Dermis blood vessel endothelial cell (primary cell): ENCODE measurements at regions not wholly inside any gene's neighbourhood (a gene's known extent, or its start where the extent isn't known, plus 50 kb on each side); places are given as distances from the start of the nearest gene placed in this dataset.

Experiments used
- DNase-seq: peaks from one replicate; pipeline ENCODE4 v3.0.0; 2010

DNA sequence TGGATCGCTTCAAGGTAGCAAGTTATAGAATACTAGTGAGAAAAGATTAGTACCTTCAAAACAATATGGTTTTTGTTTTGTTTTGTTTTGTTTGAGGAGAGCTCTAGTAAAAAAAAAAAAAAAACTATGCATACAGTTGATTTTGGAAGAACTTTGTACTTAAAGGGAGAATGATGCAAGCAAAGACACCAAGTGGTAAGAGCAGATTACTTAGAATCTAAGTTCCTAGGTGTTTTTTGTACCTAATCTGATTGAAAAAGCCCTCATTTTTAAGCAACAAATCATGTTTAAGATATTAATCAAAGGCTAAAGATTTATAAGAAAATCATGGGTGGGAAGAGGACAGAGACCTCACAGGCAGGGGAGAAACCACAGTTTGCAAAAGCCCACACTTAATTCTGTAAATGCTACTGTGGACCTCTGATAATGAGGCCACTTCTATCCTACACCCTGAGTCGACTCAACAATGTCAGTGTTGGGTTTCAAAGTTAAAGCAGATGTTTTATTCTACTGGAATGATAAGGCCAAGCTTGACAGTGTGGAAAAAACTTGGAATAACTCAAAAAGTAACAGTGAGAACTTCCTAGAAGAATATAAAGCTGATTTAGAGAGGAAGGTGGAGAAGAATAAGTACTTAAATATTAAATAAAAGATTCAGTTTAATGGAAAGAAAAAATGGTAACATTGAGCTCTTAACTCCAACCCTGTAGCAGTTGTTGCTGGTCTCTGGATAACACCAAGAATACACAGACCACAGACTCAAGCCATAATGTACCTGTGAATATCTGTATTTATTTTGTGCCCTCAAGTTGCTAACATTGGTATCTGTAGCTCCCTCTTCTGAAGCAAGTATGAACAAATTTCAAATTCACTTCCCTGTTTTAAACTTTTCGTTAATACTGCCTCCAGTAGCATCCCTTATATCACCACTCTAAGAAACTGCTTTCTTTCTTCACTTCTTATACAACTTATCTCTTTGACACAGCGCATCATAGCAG, 1047.8 kb downstream of the EPHA7 start:
- DNase-seq: no peak

DNA sequence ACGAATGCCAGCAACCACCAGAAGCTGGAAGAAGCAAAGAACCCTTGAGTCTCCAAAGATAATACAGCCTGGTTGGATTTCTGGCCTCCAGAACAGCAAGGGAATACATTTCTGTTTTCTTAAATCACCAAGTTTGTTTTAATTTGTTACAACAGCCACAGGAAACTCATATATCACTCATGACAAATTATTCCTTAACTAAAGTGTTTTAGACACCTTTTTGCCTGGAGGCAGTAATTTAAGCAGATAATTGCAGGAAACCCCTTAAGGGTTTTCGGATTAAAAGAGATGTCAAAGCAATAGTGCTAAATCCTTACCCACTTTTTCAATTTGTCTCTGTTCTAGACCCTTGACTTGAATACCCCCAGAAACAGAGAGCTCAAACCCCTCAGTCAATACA, 1050.0 kb downstream of the EPHA7 start:
- no peak for DNase-seq

DNA sequence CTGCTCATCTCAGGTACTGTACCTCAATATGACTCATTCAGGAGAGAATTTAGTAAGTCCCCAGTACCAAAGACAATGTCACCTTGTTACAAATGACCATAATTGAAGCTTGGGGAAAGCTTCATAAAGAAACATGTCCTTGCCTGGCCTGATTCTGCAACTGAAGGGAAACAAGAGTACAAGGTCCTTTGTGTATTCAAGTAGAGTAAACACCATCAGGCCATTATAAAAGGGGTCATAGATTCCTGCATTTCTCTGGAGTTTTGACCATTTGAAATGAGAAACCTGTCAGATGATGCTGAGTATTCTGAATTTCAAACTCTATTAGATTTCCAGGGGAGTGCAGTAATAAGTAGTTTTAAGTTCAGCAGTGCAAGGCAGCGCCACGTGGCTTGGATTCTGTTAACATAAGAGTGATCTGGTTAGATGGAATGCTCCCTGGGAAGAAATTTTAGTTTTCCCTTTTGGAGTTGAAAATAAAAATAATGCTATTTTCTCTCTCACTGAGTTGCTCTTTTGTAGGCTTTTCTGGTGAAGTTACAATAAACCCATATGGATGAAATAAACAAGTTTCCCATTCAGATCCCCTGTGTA, 1054.3 kb downstream of the EPHA7 start:
- DNase-seq: no peak

DNA sequence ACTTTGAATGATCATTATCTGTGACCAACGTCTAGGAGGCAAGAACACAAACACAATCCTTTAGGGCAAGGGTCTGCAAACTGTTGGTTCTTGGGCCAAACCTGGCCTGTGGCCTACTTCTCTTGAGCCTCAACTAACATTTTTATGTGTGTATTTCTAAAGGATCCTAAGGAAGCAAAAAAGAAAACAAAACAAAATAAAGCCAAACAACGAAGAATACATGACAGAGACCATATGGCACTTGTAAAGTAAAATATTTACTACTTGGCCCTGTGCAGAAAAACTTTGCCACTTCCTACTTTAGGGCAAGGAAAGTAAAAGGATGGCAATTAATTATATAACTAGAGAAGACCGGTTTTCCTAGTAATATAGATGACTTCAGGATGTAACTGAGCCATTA, 1056.2 kb downstream of the EPHA7 start:
- DNase-seq: no peak

GRCh38 chr6:92362404-92362803, 1057.0 kb downstream of the EPHA7 start:
- DNase-seq: no peak

GRCh38 chr6:92361990-92362389, 1057.4 kb downstream of the EPHA7 start:
- DNase-seq: no peak

- no peak for DNase-seq
Measured at GRCh38 chr6:92354270-92354829, 1065.0 kb downstream of the EPHA7 start.

DNA sequence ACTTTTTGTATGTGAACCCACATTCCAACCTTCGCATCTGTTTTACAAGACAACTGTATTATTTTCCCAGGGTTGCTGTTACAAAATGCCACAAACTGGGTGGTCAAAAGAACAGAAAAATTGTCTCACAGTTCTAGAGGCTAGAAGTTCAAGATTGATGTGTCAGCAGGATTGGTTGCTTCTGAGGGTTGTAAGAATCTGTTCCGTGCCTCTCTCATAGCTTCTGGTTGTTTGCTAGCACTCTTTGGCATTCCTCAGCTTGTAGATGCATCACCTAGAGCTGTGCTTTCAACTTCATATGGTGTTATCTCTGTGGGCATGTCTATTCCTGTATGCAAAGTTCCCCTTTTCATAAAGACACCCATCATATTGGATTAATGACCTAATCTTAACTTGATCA, 1067.2 kb downstream of the EPHA7 start:
- no peak for DNase-seq

DNA sequence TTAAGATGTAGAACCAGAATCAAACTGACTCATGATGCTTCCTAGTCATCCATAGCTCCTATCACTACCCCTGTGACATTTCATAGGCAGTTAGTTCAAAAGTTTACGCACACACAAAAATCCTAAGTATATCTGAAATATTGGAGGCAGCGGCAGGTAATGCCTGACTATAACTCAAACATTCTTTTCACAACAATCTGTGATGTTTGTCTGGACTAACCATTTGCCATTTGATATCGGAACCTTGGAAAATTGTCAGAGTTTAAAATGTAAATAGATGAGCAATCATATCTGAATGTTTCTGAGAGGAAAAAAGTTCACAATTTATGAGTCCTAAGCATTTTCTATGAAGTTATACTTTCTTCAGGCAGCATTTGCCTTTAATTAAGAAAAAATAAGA, 1078.2 kb downstream of the EPHA7 start:
- no peak for DNase-seq

- DNase-seq: peak; percentile 55
Measured at GRCh38 chr6:92339936-92340640, 1079.3 kb downstream of the EPHA7 start.

DNA sequence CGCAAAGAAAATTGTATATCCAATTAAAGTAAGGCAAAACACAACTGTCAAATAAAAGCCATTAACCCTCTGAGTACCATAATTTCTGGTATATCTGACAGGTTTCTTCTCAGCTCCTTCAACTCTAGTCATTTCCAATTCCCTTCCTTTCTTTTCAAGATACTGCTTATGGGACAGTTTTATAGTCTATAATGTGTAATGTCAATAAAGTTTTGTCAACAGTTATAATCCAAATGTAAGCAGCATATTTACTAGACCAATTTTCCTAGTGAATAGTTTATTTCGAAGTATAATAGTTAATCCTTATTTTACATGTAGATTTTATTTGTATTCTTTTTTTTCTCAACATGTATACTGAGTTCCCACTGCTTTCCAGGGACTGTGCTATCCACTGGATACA, 1081.8 kb downstream of the EPHA7 start:
- DNase-seq: no peak

DNA sequence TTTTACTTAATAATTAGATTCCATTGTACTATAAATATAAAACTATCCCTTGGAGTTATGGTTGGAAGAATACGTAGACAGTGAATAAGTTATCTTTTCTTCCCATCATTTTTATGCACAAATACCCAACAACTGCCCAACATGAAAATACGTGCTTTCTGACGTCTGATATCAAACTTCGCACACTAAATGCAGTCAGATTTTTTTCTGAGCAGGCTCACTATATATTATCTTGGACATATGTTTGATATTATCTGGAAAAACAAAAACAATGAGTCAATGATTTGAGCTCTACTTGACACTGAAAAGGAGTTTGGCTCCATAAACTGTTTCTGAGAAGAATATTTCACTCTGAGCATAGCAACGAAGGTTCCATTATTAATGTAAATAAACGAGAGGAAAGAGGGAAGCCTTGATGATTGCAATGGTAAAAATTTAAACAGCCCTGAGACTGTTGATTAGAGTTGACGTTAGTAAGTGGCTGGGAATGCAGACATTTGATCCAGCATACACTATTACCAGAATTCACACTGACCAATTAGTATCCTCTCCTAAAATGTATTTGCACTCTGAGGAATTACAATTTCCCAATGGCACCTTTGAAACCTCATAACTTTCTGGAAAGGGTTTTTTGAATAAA, 1090.0 kb downstream of the EPHA7 start:
- no peak for DNase-seq

DNA sequence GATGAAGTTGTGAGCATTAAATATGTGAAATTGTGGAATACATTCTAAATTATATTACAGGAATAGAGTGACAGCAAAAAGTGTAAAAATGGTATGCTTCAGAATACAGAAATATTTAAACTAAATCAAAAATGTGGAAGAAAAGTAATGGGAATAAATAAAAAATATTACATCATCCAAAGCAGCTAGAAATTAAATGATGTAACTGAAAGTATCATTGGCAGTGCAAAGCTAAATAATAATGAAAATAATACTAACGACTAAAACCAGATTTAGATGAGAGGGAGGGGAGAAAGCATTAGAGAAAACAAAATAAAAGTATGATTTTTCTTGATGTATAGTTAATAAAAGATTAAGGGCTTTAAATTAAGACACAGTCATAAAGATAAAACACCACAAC, 1104.0 kb downstream of the EPHA7 start:
- DNase-seq: no peak

DNA sequence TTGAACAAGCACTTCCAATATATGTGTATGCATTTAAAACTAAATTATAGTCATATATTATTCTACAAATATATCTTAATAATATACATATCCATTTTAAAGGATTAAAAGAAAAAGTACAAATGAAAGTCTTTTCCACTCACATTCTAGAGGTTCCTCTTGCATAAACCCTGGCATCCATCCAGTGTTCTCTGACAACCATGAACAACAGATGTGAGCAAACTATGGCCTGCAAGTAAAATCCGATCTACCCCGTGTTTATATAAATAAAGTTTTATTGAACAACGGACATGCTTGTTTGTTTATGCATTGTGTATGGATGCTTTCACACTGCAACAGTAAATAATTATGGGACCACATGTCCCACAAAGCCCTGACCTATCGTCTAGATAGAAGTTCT, 1122.3 kb downstream of the EPHA7 start:
- DNase-seq: no peak

DNA sequence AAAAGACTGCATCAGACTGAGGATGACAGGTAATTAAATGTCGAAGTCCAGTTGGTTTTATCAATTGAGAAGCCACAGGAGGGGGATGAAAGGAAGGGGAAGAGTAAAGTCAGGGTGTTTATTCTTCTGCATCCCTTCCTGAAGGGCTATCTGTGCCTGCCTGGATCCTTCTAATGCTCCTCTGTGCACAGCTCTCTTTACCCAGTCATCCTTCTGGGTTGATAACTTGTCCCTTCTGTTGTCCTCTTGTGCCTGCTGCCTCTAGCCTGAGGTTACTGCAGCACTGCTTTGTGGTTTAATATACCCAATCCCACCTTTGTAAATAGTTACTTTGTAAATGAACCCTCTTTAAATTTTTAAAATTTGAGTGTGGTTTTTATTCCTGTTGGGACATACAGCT, 1127.3 kb downstream of the EPHA7 start:
- no peak for DNase-seq

GRCh38 chr6:92289831-92290230, 1129.5 kb downstream of the EPHA7 start:
- no peak for DNase-seq

GRCh38 chr6:92281571-92282076, 1137.7 kb downstream of the EPHA7 start:
- peak; percentile 16 for DNase-seq

DNA sequence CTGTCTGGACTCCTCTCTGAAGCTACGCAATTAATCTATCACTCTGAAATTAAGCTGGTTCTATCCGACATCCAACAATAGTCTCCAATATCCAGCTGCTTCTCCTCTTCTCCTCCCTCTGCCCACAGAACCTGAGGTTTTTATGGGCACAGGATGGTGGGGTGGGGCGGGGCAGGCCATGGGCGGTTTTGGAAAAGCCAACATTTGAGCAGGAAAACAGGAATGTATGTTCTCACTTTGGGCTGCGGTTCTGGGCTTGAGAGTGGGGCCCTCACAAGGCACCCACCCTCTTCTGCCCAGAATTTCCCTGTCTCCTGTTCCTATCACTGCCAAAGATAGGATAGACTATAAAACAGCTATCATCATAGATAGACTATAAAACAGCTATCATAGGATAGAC, 1144.2 kb downstream of the EPHA7 start:
- DNase-seq: no peak

- DNase-seq: no peak
Measured at GRCh38 chr6:92274588-92274987, 1144.8 kb downstream of the EPHA7 start.

- no peak for DNase-seq
Measured at GRCh38 chr6:92273694-92274093, 1145.7 kb downstream of the EPHA7 start.

DNA sequence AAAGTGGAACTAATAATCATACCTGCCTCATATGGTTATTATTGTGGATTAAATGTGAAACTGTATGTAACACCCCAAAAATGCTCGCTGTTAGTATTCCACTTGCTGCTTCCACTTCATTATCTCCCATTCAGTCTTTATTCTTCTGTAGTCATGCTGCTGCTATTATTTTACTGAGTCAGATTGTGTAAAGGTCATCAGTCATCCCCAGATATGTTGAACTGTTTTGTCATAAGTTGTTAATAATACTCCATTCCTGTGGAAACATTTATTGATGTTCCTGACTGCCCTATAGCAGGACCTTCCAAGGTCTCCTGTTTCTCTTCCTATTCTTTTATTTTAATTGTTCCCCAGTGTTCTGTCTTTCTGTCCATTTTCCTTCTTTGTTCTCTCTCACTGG, 1148.3 kb downstream of the EPHA7 start:
- DNase-seq: peak; percentile 2

- no peak for DNase-seq
Measured at GRCh38 chr6:92270365-92270764, 1149.0 kb downstream of the EPHA7 start.

- no peak for DNase-seq
Measured at GRCh38 chr6:92267335-92267734, 1152.0 kb downstream of the EPHA7 start.
